ENCODE measurements at regions not wholly inside any gene's neighbourhood (a gene's known extent, or its start where the extent isn't known, plus 50 kb on each side); places are given as distances from the start of the nearest gene placed in this dataset.

- TF ChIP-seq ZNF416 (tag by site-specific recombination; IDR thresholded peaks at IDR 0.05): no peak
- TF ChIP-seq ZNF335 (tag by site-specific recombination; conservative IDR thresholded peaks at IDR 0.05): no peak
- no peak for TF ChIP-seq ZNF549 (tag by site-specific recombination; IDR thresholded peaks at IDR 0.05)
- TF ChIP-seq PBX3 (CRISPR knock-in tag; IDR thresholded peaks at IDR 0.05): no peak
- TF ChIP-seq ZNF24 (tag by site-specific recombination; IDR thresholded peaks at IDR 0.05): no peak
- no peak for TF ChIP-seq YY1 (tag by site-specific recombination; IDR thresholded peaks at IDR 0.05)
- TF ChIP-seq ELK4 (IDR thresholded peaks at IDR 0.05; ENCODE audit: borderline replicate concordance, low read depth, low read length): no peak
- TF ChIP-seq ZNF37A (tag by site-specific recombination; IDR thresholded peaks at IDR 0.05): no peak
- no peak for TF ChIP-seq ZNF112 (tag by site-specific recombination; IDR thresholded peaks at IDR 0.05)
Measured at GRCh38 chr6:68031054-68031453, 604.0 kb upstream of the ADGRB3 start.

All from HEK293 (cell line).